ACHN (cell line): ENCODE measurements at regions not wholly inside any gene's neighbourhood (a gene's known extent, or its start where the extent isn't known, plus 50 kb on each side); places are given as distances from the start of the nearest gene placed in this dataset.

ENCODE experiments used
- DNase-seq: peaks from one replicate; pipeline ENCODE4 v3.0.0-alpha.2; 2015
- in situ Hi-C: cut with HindIII; loops from 2 replicates; pipeline ENCODE4 v1.10.0; 2017; ENCODE audit warnings: low sequenced_read_pairs, low pct_ligation_motif_present, low pct_unique_long_range_greater_than_20kb

- DNase-seq: peak; percentile 59
- in situ Hi-C loops: no loop called here
Observed at GRCh38 chr12:31228811-31229792, 96.8 kb downstream of the SINHCAF start.

GRCh38 chr12:31230004-31230403, 95.9 kb downstream of the SINHCAF start:
- DNase-seq: no peak
- in situ Hi-C loops: no loop called here
